Endothelial cell of umbilical vein (primary cell): ENCODE measurements at regions not wholly inside any gene's neighbourhood (a gene's known extent, or its start where the extent isn't known, plus 50 kb on each side); places are given as distances from the start of the nearest gene placed in this dataset.

Source experiments
- BruUV-seq: library from RNA; stranded (reverse); fragments of 400-500 nt; replicated peaks from 2 replicates; lab custom pipeline; 2021; lab: Mats Ljungman, UMichigan
- CTCF ChIA-PET: fragments of 300-600, 350-600 bp; sonication (Branson Sonifier 250); formaldehyde crosslinking; loops from one replicate; lab custom pipeline; 2021; ENCODE audit warnings: antibody characterized with exemption, inconsistent platforms; lab: Charles Lee
- POLR2A ChIA-PET: fragments of 300-600, 350-600 bp; sonication (Branson Sonifier 250); formaldehyde crosslinking; loops from one replicate; lab custom pipeline; 2021; ENCODE audit warnings: antibody characterized with exemption, inconsistent platforms; lab: Charles Lee
- DNase-seq: peaks from one replicate; pipeline ENCODE4 v3.0.0-alpha.2; 2011; ENCODE audit warnings: low read depth, low spot score
- FAIRE-seq: peaks from 2 replicates; lab custom pipeline; 2011; peaks lifted over from hg19 to GRCh38; lab: Jason Lieb, UNC
- H2AFZ ChIP-seq: 2 replicates; pipeline ENCODE4 v1.6.0; 2012; ENCODE audit warnings: low read depth, low read length, control low read depth, inconsistent platforms
- H3K27ac ChIP-seq: 2 replicates; pipeline ENCODE4 v1.5.1; 2011; ENCODE audit warnings: low read depth, mild to moderate bottlenecking, control low read depth, low read length, moderate library complexity; ENCODE audit not compliant: insufficient read depth
- H3K27me3 ChIP-seq, 2 experiments: 2 replicates each; pipeline versions ENCODE4 v1.6.0 to v1.6.1; 2011; ENCODE audit warnings: low read length in 2 of 2, mixed read lengths in 1 of 2; ENCODE audit not compliant: control insufficient read depth in 2 of 2, insufficient read depth in 2 of 2
- H3K36me3 ChIP-seq, 2 experiments: 2 replicates in 1 of 2; 3 replicates in 1 of 2; pipeline ENCODE4 v1.5.1; 2011; ENCODE audit warnings: low read length in 2 of 2, mild to moderate bottlenecking in 1 of 2, moderate library complexity in 1 of 2; ENCODE audit not compliant: control insufficient read depth in 2 of 2, insufficient read depth in 2 of 2; ENCODE audit errors: extremely low read depth in 1 of 2
- H3K4me1 ChIP-seq: 3 replicates; pipeline ENCODE4 v1.5.1; 2011; ENCODE audit warnings: mild to moderate bottlenecking, low read length; ENCODE audit not compliant: control insufficient read depth, insufficient read depth; ENCODE audit errors: extremely low read depth
- H3K4me2 ChIP-seq: 2 replicates; pipeline ENCODE4 v1.6.1; 2011; ENCODE audit warnings: low read length, control low read depth, mixed read lengths; ENCODE audit not compliant: insufficient read depth
- H3K4me3 ChIP-seq, 3 experiments: fragments of 200-600 bp in 1 of 3; sonication (generic), shearing (Covaris generic) in 1 of 3; replicated peaks in 1 of 3; 2 replicates each; pipeline ENCODE4 v1.5.1; 2011 to 2016; ENCODE audit warnings: control low read depth in 3 of 3, low read length in 3 of 3, mild to moderate bottlenecking in 2 of 3, inconsistent platforms in 1 of 3, low read depth in 1 of 3, moderate library complexity in 1 of 3; ENCODE audit not compliant: insufficient read depth in 1 of 3
- H3K79me2 ChIP-seq: 2 replicates; pipeline ENCODE4 v1.6.0; 2012; ENCODE audit warnings: low read length, inconsistent platforms; ENCODE audit not compliant: control insufficient read depth, insufficient read depth
- H3K9ac ChIP-seq: replicated peaks from 2 replicates; pipeline ENCODE3; 2011; ENCODE audit warnings: low read length, control low read depth; ENCODE audit not compliant: insufficient read depth; ENCODE audit errors: extremely low read depth
- H3K9me1 ChIP-seq: replicated peaks from 3 replicates; pipeline ENCODE4 v1.6.0; 2011; ENCODE audit warnings: mild to moderate bottlenecking, low read length; ENCODE audit not compliant: control insufficient read depth, insufficient read depth; ENCODE audit errors: extremely low read depth
- H3K9me3 ChIP-seq: replicated peaks from 2 replicates; pipeline ENCODE4 v1.5.1; 2012; ENCODE audit warnings: low read length, inconsistent platforms; ENCODE audit not compliant: control insufficient read depth, insufficient read depth
- H4K20me1 ChIP-seq: replicated peaks from 2 replicates; pipeline ENCODE3; 2011; ENCODE audit warnings: mild to moderate bottlenecking, low read length; ENCODE audit not compliant: control insufficient read depth, insufficient read depth; ENCODE audit errors: extremely low read depth
- EZH2 ChIP-seq: IDR thresholded peaks from 2 replicates; pipeline ENCODE4 v1.6.1; 2012; ENCODE audit warnings: borderline replicate concordance, low read depth, mild to moderate bottlenecking, moderate library complexity, low read length, inconsistent platforms; ENCODE audit not compliant: severe bottlenecking
- FOS ChIP-seq: IDR thresholded peaks from 2 replicates; pipeline ENCODE4 v1.6.1; 2011; ENCODE audit warnings: mild to moderate bottlenecking, low read length, moderate library complexity, borderline replicate concordance; ENCODE audit not compliant: insufficient read depth
- GATA2 ChIP-seq: IDR thresholded peaks from 2 replicates; pipeline ENCODE4 v1.7.0; 2011; ENCODE audit warnings: low read depth, mild to moderate bottlenecking, moderate library complexity, mixed read lengths, low read length; ENCODE audit not compliant: insufficient read length, insufficient read depth
- JUN ChIP-seq: IDR thresholded peaks from 2 replicates; pipeline ENCODE4 v1.6.1; 2011; ENCODE audit warnings: borderline replicate concordance, low read depth; ENCODE audit not compliant: insufficient read length, insufficient read depth
- MYC ChIP-seq: IDR thresholded peaks from one replicate; pipeline ENCODE4 v1.6.1; 2011; ENCODE audit warnings: mild to moderate bottlenecking, low read depth, low read length
- POLR2A ChIP-seq: IDR thresholded peaks from 2 replicates; pipeline ENCODE4 v1.6.1; 2012; ENCODE audit warnings: low read depth, mild to moderate bottlenecking, control low read depth, low read length
- POLR2AphosphoS5 ChIP-seq: IDR thresholded peaks from 2 replicates; pipeline ENCODE4 v1.6.1; 2012; ENCODE audit warnings: low read depth, mild to moderate bottlenecking, control low read depth, low read length, moderate library complexity; ENCODE audit not compliant: insufficient read depth
- dilution Hi-C: fragments of 300-500 bp; cut with MboI; formaldehyde crosslinking; loops from one replicate; pipeline ENCODE4 v1.15.0; 2019; ENCODE audit warnings: low sequenced_read_pairs; ENCODE audit not compliant: extremely low pct_ligation_motif_present
- intact Hi-C: fragments of 100-400 bp; cut with micrococcal nuclease; formaldehyde crosslinking; loops from one replicate; pipeline ENCODE4 v1.10.0; 2022
- TF ChIP-seq, protein P1 (sequence below), 2 donors: IDR thresholded peaks; 1 replicate in 1 of 2; 2 replicates in 1 of 2; pipeline ENCODE4 v1.5.1; 2011; ENCODE audit warnings: low read length in 2 of 2, mild to moderate bottlenecking in 2 of 2, moderate library complexity in 2 of 2, control low read depth in 1 of 2, inconsistent platforms in 1 of 2, low read depth in 1 of 2; ENCODE audit not compliant: insufficient read depth in 1 of 2; ENCODE audit errors: extremely low read depth in 1 of 2
- TF ChIP-seq, protein P2 (sequence below): IDR thresholded peaks from 2 replicates; pipeline ENCODE4 v1.6.1; 2011; ENCODE audit not compliant: insufficient read depth, insufficient read length

DNA sequence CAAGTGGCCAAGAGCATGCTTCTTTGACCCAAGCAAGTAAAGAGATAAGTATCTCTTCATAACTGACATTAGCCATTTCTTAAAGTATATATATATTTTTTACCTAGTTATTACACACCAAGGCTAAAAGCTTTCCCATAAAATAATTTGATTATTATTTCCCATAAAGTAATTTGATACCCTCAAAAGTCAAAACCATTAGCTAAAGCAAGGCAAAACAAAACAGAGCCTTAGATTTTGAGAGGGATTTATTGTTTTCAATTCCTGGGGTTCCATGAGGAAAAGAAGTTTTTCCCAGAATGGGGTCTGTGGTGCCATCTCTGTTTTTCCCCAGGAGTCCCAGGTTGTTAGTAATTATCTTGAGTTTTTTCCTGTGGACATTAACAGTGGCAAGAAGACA lies 125.5 kb upstream of the NUDT4 start:
- Histone ChIP-seq H3K4me3 (no peak overlapping the region), H3K4me2 (no peak overlapping the region), H3K9me1 (no peaks in the 10 kb centered on the region), H3K36me3 (no peaks in the 10 kb centered on the region), H3K79me2 (no peaks in the 10 kb centered on the region), H3K27ac (no peak overlapping the region), H2AFZ (no peak overlapping the region), H3K27me3 (no peaks in the 10 kb centered on the region), H3K9ac (no peak overlapping the region), H4K20me1 (no peaks in the 10 kb centered on the region), H3K4me1 (no peaks in the 10 kb centered on the region), H3K9me3 (no peaks in the 10 kb centered on the region)
- intact Hi-C loops, result no loop called here
- no peak for DNase-seq
- CTCF ChIA-PET, result interaction anchor here (1.5 kb wide), 1 partner anchor 9 kb away, joined by 5 read pairs; no protein-coding TSS in a partner anchor
- no peak for FAIRE-seq
- dilution Hi-C loops, result no loop called here
- no TSS peak for BruUV-seq
- POLR2A ChIA-PET, result no interaction called here
- TF ChIP-seq JUN (no peak), EZH2 (no peak), GATA2 (no peak)
- TF ChIP-seq, protein P1, sequence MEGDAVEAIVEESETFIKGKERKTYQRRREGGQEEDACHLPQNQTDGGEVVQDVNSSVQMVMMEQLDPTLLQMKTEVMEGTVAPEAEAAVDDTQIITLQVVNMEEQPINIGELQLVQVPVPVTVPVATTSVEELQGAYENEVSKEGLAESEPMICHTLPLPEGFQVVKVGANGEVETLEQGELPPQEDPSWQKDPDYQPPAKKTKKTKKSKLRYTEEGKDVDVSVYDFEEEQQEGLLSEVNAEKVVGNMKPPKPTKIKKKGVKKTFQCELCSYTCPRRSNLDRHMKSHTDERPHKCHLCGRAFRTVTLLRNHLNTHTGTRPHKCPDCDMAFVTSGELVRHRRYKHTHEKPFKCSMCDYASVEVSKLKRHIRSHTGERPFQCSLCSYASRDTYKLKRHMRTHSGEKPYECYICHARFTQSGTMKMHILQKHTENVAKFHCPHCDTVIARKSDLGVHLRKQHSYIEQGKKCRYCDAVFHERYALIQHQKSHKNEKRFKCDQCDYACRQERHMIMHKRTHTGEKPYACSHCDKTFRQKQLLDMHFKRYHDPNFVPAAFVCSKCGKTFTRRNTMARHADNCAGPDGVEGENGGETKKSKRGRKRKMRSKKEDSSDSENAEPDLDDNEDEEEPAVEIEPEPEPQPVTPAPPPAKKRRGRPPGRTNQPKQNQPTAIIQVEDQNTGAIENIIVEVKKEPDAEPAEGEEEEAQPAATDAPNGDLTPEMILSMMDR (IDR thresholded peaks at IDR 0.05; ENCODE audit: extremely low read depth in 1 of 2, insufficient read depth in 1 of 2, low read depth in 1 of 2, low read length in 2 of 2), result no peak

- BruUV-seq, result no TSS peak
- H4K20me1 ChIP-seq, result no peaks in the 10 kb centered on the region
- TF ChIP-seq, protein P1 (IDR thresholded peaks at IDR 0.05; ENCODE audit: extremely low read depth in 1 of 2, insufficient read depth in 1 of 2, low read depth in 1 of 2, low read length in 2 of 2), result no peak
- TF ChIP-seq JUN (no peak), POLR2A (no peak), MYC (no peak), FOS (no peak), GATA2 (no peak), POLR2AphosphoS5 (no peak), EZH2 (no peak)
- TF ChIP-seq, protein P2, sequence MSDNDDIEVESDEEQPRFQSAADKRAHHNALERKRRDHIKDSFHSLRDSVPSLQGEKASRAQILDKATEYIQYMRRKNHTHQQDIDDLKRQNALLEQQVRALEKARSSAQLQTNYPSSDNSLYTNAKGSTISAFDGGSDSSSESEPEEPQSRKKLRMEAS, result no peak
- H3K36me3 ChIP-seq, result no peaks in the 10 kb centered on the region
- dilution Hi-C loops, result no loop called here
- no peaks in the 10 kb centered on the region for H3K4me1 ChIP-seq
- no peaks in the 10 kb centered on the region for H3K79me2 ChIP-seq
- POLR2A ChIA-PET, result no interaction called here
- no peak overlapping the region for H3K4me3 ChIP-seq
- CTCF ChIA-PET, result no interaction called here
- intact Hi-C loops, result no loop called here
- no peaks in the 10 kb centered on the region for H3K27me3 ChIP-seq
- H3K9me1 ChIP-seq, result no peaks in the 10 kb centered on the region
- no peak overlapping the region for H3K27ac ChIP-seq
- FAIRE-seq, result no peak
- H3K9me3 ChIP-seq, result no peaks in the 10 kb centered on the region
- H3K9ac ChIP-seq, result no peak overlapping the region
- H2AFZ ChIP-seq, result no peak overlapping the region
- no peak overlapping the region for H3K4me2 ChIP-seq
- no peak for DNase-seq
Observed at GRCh38 chr12:93254911-93255310, 122.8 kb upstream of the NUDT4 start.
